HG03159 (cell line): ENCODE measurements at regions not wholly inside any gene's neighbourhood (a gene's known extent, or its start where the extent isn't known, plus 50 kb on each side); places are given as distances from the start of the nearest gene placed in this dataset.
A peak's percentile ranks its signal among the peaks of the same experiment; 100 is the strongest.

Experiments used
- ATAC-seq: cut with Tn5 transposase; IDR thresholded peaks from one replicate; pipeline ENCODE4 v1.9.1; 2021; ENCODE audit warnings: mild to moderate bottlenecking, moderate library complexity; ENCODE audit not compliant: unreplicated experiment

- no peak for ATAC-seq
Measured at GRCh38 chr5:57825031-57825686, 342.5 kb upstream of the ACTBL2 start.

GRCh38 chr5:57824623-57825022 lies 342.0 kb upstream of the ACTBL2 start:
- ATAC-seq = no peak

DNA sequence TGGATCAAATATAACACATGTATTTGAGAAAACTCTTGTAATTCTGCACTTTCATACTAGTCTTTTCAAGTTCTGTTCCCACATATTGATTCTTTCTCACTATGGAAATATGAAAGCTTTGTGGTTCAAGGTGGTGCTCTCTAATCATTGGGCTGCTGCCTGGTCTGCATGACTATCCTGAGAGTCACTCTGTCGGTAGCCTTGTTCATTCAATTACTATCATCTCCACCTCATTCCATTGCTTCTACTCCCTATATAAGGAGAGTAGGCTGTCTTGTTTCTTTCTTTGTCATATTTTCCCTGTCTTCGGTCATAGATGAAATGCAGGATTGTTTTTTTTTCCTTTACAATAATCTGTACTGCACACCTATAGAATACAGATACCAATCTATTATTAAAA lies 341.4 kb upstream of the ACTBL2 start:
- no peak for ATAC-seq

GRCh38 chr5:57822651-57823050 lies 340.0 kb upstream of the ACTBL2 start:
- ATAC-seq = no peak

GRCh38 chr5:57818397-57818796 lies 335.8 kb upstream of the ACTBL2 start:
- no peak for ATAC-seq

- ATAC-seq = no peak
Measured at GRCh38 chr5:57817924-57818323, 335.3 kb upstream of the ACTBL2 start.

DNA sequence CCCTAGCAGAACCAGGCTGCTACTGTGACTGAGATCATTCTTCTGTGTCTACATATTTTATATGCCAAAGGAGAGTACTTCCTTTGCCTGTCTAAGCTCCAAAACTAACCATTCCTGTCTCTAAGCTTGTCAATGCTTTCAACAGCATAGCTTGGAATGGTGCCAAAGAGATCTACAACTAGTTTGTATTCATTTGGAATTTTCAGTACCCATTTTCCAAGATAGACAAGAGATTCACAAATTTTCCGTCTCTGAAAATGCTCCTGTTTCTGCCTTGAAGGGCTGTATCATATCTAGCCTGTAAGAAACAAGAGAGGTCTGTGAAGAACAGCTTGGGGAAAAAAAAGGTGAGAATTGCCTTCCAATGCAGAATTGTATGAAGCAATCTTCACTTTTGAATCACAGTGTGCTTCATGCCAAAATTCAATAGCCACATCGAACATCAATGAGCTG lies 334.4 kb upstream of the ACTBL2 start:
- ATAC-seq = no peak

DNA sequence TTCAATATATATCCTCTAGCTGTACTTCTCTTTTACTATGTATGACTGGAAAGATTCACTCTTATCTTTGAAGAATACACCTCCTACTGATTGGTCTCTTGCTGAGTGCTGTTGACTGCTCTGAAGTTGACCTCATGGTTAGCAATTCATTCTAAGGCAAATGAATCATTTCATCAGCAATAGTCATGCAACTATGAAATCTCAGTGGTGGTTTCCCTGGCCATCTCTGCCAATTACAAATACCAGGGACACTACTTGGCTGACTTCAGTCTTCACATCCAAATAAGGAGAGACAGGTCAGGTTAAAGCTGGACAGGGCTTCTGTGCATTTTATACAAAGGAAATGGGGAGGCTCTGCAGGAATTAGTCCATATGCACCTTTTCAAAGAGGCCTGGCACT lies 333.5 kb upstream of the ACTBL2 start:
- no peak for ATAC-seq

DNA sequence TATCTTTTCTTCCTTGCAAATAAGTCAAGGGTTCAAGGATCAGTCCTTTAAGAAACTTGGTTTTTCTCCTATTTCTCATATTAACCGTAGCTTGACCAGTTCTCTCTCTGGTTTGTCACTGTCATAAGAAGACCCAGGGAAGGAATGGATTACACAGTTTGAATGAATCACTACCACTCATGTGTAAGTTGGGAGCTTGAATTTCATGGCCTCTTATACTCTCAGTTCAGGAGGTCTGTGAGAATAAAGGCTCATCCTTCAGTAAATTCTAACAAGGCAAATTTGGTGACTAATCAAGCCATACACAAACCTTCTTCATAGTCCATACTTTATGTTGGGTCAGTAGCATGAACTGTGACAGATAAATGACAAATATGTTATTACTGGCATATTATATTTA lies 323.1 kb upstream of the ACTBL2 start:
- ATAC-seq = no peak

DNA sequence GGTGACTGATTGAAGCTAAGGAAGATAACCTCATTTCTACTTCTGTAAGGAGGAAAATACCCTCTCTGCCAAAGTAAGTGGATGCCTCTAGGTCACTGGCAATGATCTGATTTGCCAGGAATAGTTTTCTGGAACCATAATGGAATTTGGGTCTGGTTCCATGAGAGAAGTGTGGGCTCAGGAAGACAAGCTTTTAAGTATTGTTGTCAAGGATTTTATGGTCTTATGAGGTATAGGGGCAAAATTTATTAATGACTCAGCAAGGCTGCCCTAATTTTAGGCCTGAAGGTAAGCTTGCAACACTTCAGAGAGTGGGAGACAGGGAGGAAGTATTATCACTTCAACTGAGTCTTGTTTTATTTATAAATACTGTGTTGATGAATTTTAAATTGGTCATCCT lies 322.6 kb upstream of the ACTBL2 start:
- ATAC-seq = no peak

- ATAC-seq = no peak
Measured at GRCh38 chr5:57804505-57804904, 321.9 kb upstream of the ACTBL2 start.

GRCh38 chr5:57804007-57804444 lies 321.4 kb upstream of the ACTBL2 start:
- no peak for ATAC-seq

DNA sequence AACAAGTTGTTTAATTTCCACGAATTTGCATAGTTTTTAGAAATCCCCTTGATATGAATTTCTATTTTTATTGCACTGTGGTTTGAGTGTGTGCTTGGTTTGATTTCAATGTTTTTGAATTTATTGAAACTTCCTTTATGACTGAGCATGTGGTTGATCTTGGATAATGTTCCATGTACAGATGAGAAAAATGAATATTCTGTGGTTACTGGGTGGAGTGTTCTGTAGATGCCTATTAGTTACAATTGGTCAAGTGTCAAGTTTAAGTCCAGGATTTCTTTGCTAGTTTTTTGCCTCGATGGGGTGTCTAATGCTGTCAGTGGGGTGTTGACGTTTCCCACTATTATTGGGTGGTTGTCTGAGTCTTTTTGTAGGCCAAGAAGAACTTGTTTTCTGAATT lies 319.5 kb upstream of the ACTBL2 start:
- ATAC-seq = no peak

DNA sequence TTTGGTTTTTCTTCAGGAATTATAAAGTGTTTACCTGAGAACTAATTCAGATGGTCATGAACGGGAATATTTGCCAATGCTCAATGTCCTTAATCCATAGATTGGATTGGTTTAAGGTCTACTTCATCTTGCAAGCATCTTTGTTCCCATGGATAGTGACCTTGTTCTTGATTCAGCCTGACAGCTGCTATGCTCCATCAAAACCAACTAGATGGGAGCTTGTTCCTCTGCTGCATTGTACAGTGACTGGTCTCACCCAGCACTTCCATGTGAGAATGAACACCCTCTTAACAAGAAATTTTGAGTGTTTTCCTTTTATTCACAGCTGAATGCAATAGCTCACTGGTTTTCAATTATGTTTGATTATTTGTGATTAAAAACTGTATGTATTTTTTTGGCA lies 312.6 kb upstream of the ACTBL2 start:
- ATAC-seq = no peak

DNA sequence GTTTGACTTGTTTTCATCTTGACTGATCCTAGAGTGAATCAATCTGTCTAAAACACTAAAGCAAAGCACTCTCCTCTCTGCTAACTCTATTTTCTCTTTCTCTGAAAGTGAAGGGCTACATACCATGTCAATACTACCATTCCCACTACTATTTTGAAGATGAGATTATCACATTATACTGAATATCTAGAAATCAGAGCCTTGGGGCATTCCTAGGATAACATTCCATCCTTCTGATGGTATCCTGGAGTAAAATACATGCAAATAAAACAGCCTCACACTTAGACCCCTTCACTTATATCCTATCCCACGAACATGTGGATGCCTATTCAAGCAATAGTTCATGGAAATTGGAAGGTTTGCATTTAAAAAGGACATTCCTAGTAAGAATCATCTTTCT lies 309.3 kb upstream of the ACTBL2 start:
- ATAC-seq = no peak

GRCh38 chr5:57785946-57786345 lies 303.3 kb upstream of the ACTBL2 start:
- no peak for ATAC-seq

- no peak for ATAC-seq
Measured at GRCh38 chr5:57784121-57784520, 301.5 kb upstream of the ACTBL2 start.

GRCh38 chr5:57783693-57784092 lies 301.1 kb upstream of the ACTBL2 start:
- ATAC-seq = no peak

DNA sequence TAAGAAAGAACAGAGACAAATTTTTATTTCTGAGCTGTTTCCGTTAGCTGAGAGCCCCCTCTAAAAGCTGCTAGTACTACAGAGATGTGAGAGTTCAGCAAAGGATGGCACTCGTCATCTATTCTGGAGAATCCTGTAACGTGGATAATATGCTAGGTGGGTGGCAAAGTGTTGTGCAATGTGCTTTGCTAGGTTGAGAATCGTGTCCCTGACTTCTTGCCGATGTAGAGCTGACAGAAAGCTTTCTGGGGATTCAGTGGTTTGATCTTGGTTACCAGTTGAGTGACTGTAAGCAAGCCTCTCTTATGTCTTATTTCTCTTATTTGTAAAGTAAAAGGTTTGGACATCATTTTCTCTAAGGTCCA lies 298.3 kb upstream of the ACTBL2 start:
- ATAC-seq = no peak

GRCh38 chr5:57780306-57780960 lies 297.8 kb upstream of the ACTBL2 start:
- ATAC-seq = no peak

GRCh38 chr5:57779383-57780223 lies 297.0 kb upstream of the ACTBL2 start:
- peak; percentile 65 for ATAC-seq
